ENCODE measurements at regions not wholly inside any gene's neighbourhood (a gene's known extent, or its start where the extent isn't known, plus 50 kb on each side); places are given as distances from the start of the nearest gene placed in this dataset.

- TF ChIP-seq, protein P1, sequence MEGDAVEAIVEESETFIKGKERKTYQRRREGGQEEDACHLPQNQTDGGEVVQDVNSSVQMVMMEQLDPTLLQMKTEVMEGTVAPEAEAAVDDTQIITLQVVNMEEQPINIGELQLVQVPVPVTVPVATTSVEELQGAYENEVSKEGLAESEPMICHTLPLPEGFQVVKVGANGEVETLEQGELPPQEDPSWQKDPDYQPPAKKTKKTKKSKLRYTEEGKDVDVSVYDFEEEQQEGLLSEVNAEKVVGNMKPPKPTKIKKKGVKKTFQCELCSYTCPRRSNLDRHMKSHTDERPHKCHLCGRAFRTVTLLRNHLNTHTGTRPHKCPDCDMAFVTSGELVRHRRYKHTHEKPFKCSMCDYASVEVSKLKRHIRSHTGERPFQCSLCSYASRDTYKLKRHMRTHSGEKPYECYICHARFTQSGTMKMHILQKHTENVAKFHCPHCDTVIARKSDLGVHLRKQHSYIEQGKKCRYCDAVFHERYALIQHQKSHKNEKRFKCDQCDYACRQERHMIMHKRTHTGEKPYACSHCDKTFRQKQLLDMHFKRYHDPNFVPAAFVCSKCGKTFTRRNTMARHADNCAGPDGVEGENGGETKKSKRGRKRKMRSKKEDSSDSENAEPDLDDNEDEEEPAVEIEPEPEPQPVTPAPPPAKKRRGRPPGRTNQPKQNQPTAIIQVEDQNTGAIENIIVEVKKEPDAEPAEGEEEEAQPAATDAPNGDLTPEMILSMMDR (conservative IDR thresholded peaks at IDR 0.05; ENCODE audit: low read depth, low read length), result no peak
- no peak for TF ChIP-seq EZH2 (IDR thresholded peaks at IDR 0.05; ENCODE audit: borderline replicate concordance, low read depth, low read length, poor library complexity, severe bottlenecking)
Measured at GRCh38 chr3:72547183-72547582, 301.1 kb downstream of the SHQ1 start.
